H1 (cell line): ENCODE measurements at regions not wholly inside any gene's neighbourhood (a gene's known extent, or its start where the extent isn't known, plus 50 kb on each side); places are given as distances from the start of the nearest gene placed in this dataset.

Experiments
- CTCF ChIA-PET: fragments of 300-600 bp; sonication (Branson Sonifier 250); formaldehyde crosslinking; loops from one replicate; lab custom pipeline; 2021; ENCODE audit not compliant: partially characterized antibody; lab: Charles Lee
- POLR2A ChIA-PET: fragments of 300-600 bp; sonication (Branson Sonifier 250); formaldehyde crosslinking; loops from one replicate; lab custom pipeline; 2021; ENCODE audit warnings: inconsistent platforms; ENCODE audit not compliant: partially characterized antibody; lab: Charles Lee
- DNase-seq, 2 experiments: peaks; one replicate each; pipeline versions ENCODE4 v3.0.0 to v3.0.0-alpha.2; 2010 to 2022; ENCODE audit warnings: low spot score in 2 of 2, low read depth in 1 of 2, mixed read lengths in 1 of 2
- FAIRE-seq: peaks from 2 replicates; lab custom pipeline; 2011; peaks lifted over from hg19 to GRCh38; lab: Jason Lieb, UNC
- H2AFZ ChIP-seq: 2 replicates; pipeline ENCODE4 v1.8.1; 2012; ENCODE audit warnings: low read length, inconsistent platforms
- H2AK5ac ChIP-seq: 2 replicates; pipeline ENCODE4 v1.6.1; 2013; ENCODE audit warnings: low read depth, low read length
- H2BK120ac ChIP-seq: replicated peaks from 2 replicates; pipeline ENCODE3; 2013; ENCODE audit warnings: low read depth, low read length, inconsistent platforms
- H2BK12ac ChIP-seq: 2 replicates; pipeline ENCODE4 v1.6.1; 2013; ENCODE audit warnings: low read depth, low read length
- H2BK15ac ChIP-seq: 2 replicates; pipeline ENCODE4 v1.6.1; 2013; ENCODE audit warnings: low read length
- H2BK20ac ChIP-seq: 2 replicates; pipeline ENCODE4 v1.6.1; 2013; ENCODE audit warnings: low read length
- H2BK5ac ChIP-seq: 2 replicates; pipeline ENCODE4 v1.6.1; 2013; ENCODE audit warnings: low read depth, low read length
- H3K14ac ChIP-seq: 2 replicates; pipeline ENCODE4 v1.6.1; 2013; ENCODE audit warnings: inconsistent platforms; ENCODE audit not compliant: insufficient read length
- H3K18ac ChIP-seq: 2 replicates; pipeline ENCODE4 v1.6.1; 2013; ENCODE audit warnings: low read length; ENCODE audit errors: extremely low read depth
- H3K23ac ChIP-seq: 2 replicates; pipeline ENCODE4 v1.6.1; 2013; ENCODE audit warnings: inconsistent platforms; ENCODE audit not compliant: insufficient read length
- H3K23me2 ChIP-seq: 2 replicates; pipeline ENCODE4 v1.6.1; 2013; ENCODE audit warnings: low read depth, low read length
- H3K27ac ChIP-seq: 2 replicates; pipeline ENCODE4 v1.6.1; 2011; ENCODE audit warnings: low read depth, low read length, inconsistent platforms
- H3K27me3 ChIP-seq, 4 experiments: replicated peaks in 1 of 4; 1 replicate in 1 of 4; 2 replicates in 3 of 4; pipeline versions ENCODE4 v1.6.1 to v1.8.1; 2011 to 2013; ENCODE audit warnings: low read length in 3 of 4, mild to moderate bottlenecking in 3 of 4, inconsistent platforms in 2 of 4, mixed read lengths in 2 of 4, moderate library complexity in 1 of 4; ENCODE audit not compliant: control insufficient read depth in 3 of 4, insufficient read depth in 3 of 4; ENCODE audit errors: extremely low read depth in 1 of 4
- H3K36me3 ChIP-seq, 4 experiments: 2 replicates each; pipeline versions ENCODE4 v1.6.1 to v1.8.1; 2011 to 2013; ENCODE audit warnings: mild to moderate bottlenecking in 4 of 4, low read length in 3 of 4, moderate library complexity in 2 of 4, control low read depth in 1 of 4, inconsistent platforms in 1 of 4; ENCODE audit not compliant: insufficient read depth in 4 of 4, control insufficient read depth in 2 of 4
- H3K4ac ChIP-seq: replicated peaks from 2 replicates; pipeline ENCODE3; 2013; ENCODE audit warnings: low read length, low read depth, mixed read lengths, inconsistent platforms; ENCODE audit not compliant: insufficient read length
- H3K4me1 ChIP-seq, 4 experiments: replicated peaks in 1 of 4; 1 replicate in 1 of 4; 2 replicates in 3 of 4; pipeline versions ENCODE4 v1.6.1 to v1.8.1; 2011 to 2013; ENCODE audit warnings: low read length in 3 of 4, inconsistent platforms in 2 of 4, mixed read lengths in 1 of 4; ENCODE audit not compliant: insufficient read depth in 4 of 4, control insufficient read depth in 3 of 4
- H3K4me2 ChIP-seq, 2 experiments: 2 replicates each; pipeline versions ENCODE4 v1.6.1 to v1.8.1; 2011 to 2013; ENCODE audit warnings: low read depth in 2 of 2, low read length in 2 of 2, control low read depth in 1 of 2, inconsistent platforms in 1 of 2, mild to moderate bottlenecking in 1 of 2; ENCODE audit not compliant: insufficient read depth in 1 of 2
- H3K4me3 ChIP-seq, 4 experiments: fragments of 200-600, 300-600 bp in 1 of 4; sonication (generic), shearing (Covaris generic), sonication (Bioruptor Twin) in 1 of 4; 2 replicates each; pipeline versions ENCODE4 v1.5.1 to v1.8.1; 2011 to 2016; ENCODE audit warnings: low read length in 4 of 4, low read depth in 3 of 4, control low read depth in 2 of 4, inconsistent platforms in 2 of 4, mild to moderate bottlenecking in 2 of 4, mixed read lengths in 1 of 4, moderate library complexity in 1 of 4; ENCODE audit not compliant: insufficient read depth in 2 of 4; ENCODE audit errors: extremely low read depth in 1 of 4
- H3K56ac ChIP-seq: replicated peaks from 2 replicates; pipeline ENCODE3; 2013; ENCODE audit warnings: low read depth, mild to moderate bottlenecking, mixed read lengths, low read length, inconsistent platforms; ENCODE audit not compliant: insufficient read length
- H3K79me1 ChIP-seq: 2 replicates; pipeline ENCODE4 v1.6.1; 2013; ENCODE audit warnings: low read depth, low read length, control low read depth
- H3K79me2 ChIP-seq, 2 experiments: 2 replicates each; pipeline versions ENCODE4 v1.6.1 to v1.8.1; 2012 to 2013; ENCODE audit warnings: low read length in 2 of 2, mild to moderate bottlenecking in 2 of 2, inconsistent platforms in 1 of 2; ENCODE audit not compliant: insufficient read depth in 2 of 2, control insufficient read depth in 1 of 2
- H3K9ac ChIP-seq, 4 experiments: replicated peaks in 1 of 4; 1 replicate in 1 of 4; 2 replicates in 3 of 4; pipeline versions ENCODE4 v1.6.1 to v1.8.1; 2011 to 2013; ENCODE audit warnings: low read depth in 3 of 4, low read length in 3 of 4, control low read depth in 2 of 4, mild to moderate bottlenecking in 2 of 4, moderate library complexity in 2 of 4, inconsistent platforms in 1 of 4; ENCODE audit errors: extremely low read depth in 1 of 4
- H3K9me3 ChIP-seq, 2 experiments: 2 replicates each; pipeline versions ENCODE4 v1.6.1 to v1.8.1; 2012 to 2013; ENCODE audit warnings: mild to moderate bottlenecking in 2 of 2, moderate library complexity in 2 of 2, control low read depth in 1 of 2, inconsistent platforms in 1 of 2, low read depth in 1 of 2, low read length in 1 of 2, mixed read lengths in 1 of 2; ENCODE audit not compliant: insufficient read depth in 2 of 2
- H4K20me1 ChIP-seq, 2 experiments: replicated peaks in 1 of 2; 2 replicates each; pipeline versions ENCODE3 to v1.8.1; 2011 to 2013; ENCODE audit warnings: inconsistent platforms in 2 of 2, low read length in 2 of 2, mild to moderate bottlenecking in 1 of 2; ENCODE audit not compliant: insufficient read depth in 2 of 2, control insufficient read depth in 1 of 2
- H4K5ac ChIP-seq: 2 replicates; pipeline ENCODE4 v1.6.1; 2013; ENCODE audit warnings: low read length, low read depth, mixed read lengths, inconsistent platforms; ENCODE audit not compliant: insufficient read length
- H4K8ac ChIP-seq: 2 replicates; pipeline ENCODE4 v1.8.0; 2013; ENCODE audit warnings: mild to moderate bottlenecking, moderate library complexity, low read length, inconsistent platforms; ENCODE audit not compliant: insufficient read depth; ENCODE audit errors: extremely low read depth
- H4K91ac ChIP-seq: replicated peaks from 2 replicates; pipeline ENCODE3; 2013; ENCODE audit warnings: low read length, mixed read lengths, inconsistent platforms; ENCODE audit not compliant: insufficient read length
- FOSL1 ChIP-seq: IDR thresholded peaks from 2 replicates; pipeline ENCODE4 v1.6.1; 2011; ENCODE audit warnings: mild to moderate bottlenecking, low read depth, low read length, moderate library complexity; ENCODE audit not compliant: insufficient read depth
- TAF1 ChIP-seq: IDR thresholded peaks from 2 replicates; pipeline ENCODE4 v1.6.1; 2011; ENCODE audit warnings: mild to moderate bottlenecking, low read depth, low read length
- whole genome bisulfite sequencing, 2 experiments: shearing (Covaris generic) in 1 of 2; methylation state at CpG; one replicate each; pipeline versions ENCODE4 v1.1.6 to v1.1.7; 2013 to 2015; ENCODE audit warnings: low lambda C conversion rate in 2 of 2, mixed read lengths in 2 of 2, inconsistent platforms in 1 of 2, low coverage in 1 of 2, missing lambda C conversion rate in 1 of 2; ENCODE audit not compliant: insufficient replicate concordance in 2 of 2, insufficient coverage in 1 of 2, insufficient read length in 1 of 2; ENCODE audit errors: extremely low coverage in 1 of 2, missing lambda C conversion rate in 1 of 2; 5-methylcytosine and 5-hydroxymethylcytosine counted together

DNA sequence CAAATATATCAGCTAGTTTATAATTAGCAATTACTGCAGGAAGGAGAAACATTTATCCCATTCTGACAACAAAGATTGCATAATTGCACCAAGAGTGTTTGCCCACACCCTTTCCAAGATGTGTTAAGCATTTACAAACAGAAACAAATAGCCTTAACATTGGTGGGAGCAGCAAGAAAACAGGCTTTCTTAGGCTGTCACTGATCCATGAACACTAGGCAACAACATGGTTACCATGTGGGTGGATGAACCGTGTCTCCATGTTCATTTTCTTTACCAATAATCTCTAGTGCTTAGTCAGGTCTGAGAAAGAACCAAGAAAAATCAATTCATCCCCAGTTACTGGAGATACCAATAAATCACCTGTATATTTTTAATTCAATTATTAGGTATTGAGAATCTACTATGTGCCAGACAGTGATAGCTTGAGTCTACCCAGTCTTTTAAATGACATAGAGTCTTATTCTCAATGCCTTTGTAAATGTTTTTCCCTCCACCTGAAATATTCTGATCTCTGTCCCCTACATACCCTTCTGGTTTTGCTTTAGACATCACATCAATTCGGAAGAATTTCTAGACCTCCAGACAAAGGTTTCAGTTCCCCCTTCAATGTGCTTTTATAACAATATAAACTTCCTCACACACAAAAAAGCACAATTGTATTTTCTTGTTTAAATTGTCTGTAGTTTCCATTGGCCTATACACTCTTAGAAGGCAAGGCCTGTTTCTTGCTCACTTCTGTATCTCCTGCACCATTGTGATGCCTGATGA, 286.6 kb downstream of the PPP1R2C start:
- no peaks in the 10 kb centered on the region for H3K79me2 ChIP-seq
- CTCF ChIA-PET, result no interaction called here
- no peak for DNase-seq
- no peaks in the 10 kb centered on the region for H4K20me1 ChIP-seq
- H3K23ac ChIP-seq, result no peak overlapping the region
- POLR2A ChIA-PET, result no interaction called here
- H2BK12ac ChIP-seq, result no peak overlapping the region
- H2BK15ac ChIP-seq, result no peak overlapping the region
- no peak overlapping the region for H3K9ac ChIP-seq
- H2AFZ ChIP-seq, result no peak overlapping the region
- no peak overlapping the region for H3K56ac ChIP-seq
- whole genome bisulfite sequencing, 2 experiments, result 90% methylated on average over 2 of the region's 2 CpGs; no CpG with 5 or more reads in 1 of the 2 experiments
- no peaks in the 10 kb centered on the region for H3K9me3 ChIP-seq
- no peak overlapping the region for H3K4me2 ChIP-seq
- no peak overlapping the region for H3K14ac ChIP-seq
- no peak overlapping the region for H4K91ac ChIP-seq
- no peak overlapping the region for H3K4me3 ChIP-seq
- H3K27ac ChIP-seq, result no peak overlapping the region
- no peak overlapping the region for H2BK20ac ChIP-seq
- H3K4ac ChIP-seq, result no peak overlapping the region
- no peak overlapping the region for H2BK5ac ChIP-seq
- H4K5ac ChIP-seq, result no peak overlapping the region
- no peak overlapping the region for H4K8ac ChIP-seq
- H2BK120ac ChIP-seq, result no peak overlapping the region
- no peak for FAIRE-seq
- no peak for TF ChIP-seq FOSL1
- TF ChIP-seq TAF1, result no peak
- H3K79me1 ChIP-seq, result no peaks in the 10 kb centered on the region
- H3K36me3 ChIP-seq, result no peaks in the 10 kb centered on the region
- H2AK5ac ChIP-seq, result no peak overlapping the region
- H3K18ac ChIP-seq, result no peak overlapping the region
- H3K4me1 ChIP-seq, result no peaks in the 10 kb centered on the region
- no peaks in the 10 kb centered on the region for H3K27me3 ChIP-seq
- no peaks in the 10 kb centered on the region for H3K23me2 ChIP-seq
